ENCODE measurements at regions not wholly inside any gene's neighbourhood (a gene's known extent, or its start where the extent isn't known, plus 50 kb on each side); places are given as distances from the start of the nearest gene placed in this dataset.

DNA sequence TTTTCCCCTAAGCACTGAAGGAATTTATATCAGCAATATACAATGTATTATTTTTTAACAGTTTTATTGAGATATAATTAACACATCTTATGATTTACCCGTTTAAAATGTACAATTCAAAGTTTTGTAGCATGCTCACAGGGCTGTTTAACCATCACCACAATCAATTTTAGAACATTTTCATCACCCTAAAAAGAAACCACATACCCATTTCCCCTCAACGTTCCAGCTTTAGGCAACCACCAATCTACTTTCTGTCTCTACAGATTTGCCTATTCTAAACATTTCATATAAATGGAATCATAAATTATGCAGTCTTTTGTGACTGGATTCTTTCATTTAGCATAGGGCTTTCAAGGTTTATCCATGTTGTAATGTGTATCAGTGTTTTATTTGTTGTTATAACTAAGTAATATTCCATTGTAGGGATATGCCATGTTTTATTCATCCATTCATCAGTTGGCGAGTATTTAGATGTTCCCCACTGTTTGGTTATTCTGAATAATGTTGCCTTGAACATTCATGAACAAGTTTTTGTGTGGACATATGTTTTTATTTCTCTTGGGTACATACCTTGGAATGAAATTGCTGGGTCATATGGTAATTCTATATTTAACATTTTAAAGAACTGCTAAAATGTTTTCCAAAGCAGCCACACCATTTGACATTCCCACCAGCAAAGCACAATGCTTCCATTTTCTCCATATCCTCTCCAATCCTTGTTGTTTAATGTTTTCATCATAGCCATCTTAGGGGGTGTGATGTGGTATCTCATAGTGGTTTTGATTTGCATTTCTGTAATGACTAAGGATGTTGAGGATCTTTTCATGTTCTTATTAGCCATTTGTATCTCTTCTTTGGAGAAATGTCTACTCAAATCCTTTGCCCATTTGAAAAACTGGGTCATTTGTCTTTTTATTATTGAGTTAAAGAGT lies 188.5 kb downstream of the TM2D1 start:
- Histone ChIP-seq H3K36me3 (ENCODE audit: control insufficient read depth, insufficient read depth, low read length) (no peaks in the 10 kb centered on the region), H3K27me3 (replicated peaks; ENCODE audit: control insufficient read depth, insufficient read depth, low read length) (no peaks in the 10 kb centered on the region), H3K4me3 (replicated peaks; ENCODE audit: low read depth, low read length) (no peak overlapping the region)
- TF ChIP-seq CTCF (IDR thresholded peaks at IDR 0.05; ENCODE audit: insufficient read depth, low read length, poor library complexity, severe bottlenecking): no peak
- no peak for DNase-seq (ENCODE audit: extremely low read depth, insufficient read length)

DNA sequence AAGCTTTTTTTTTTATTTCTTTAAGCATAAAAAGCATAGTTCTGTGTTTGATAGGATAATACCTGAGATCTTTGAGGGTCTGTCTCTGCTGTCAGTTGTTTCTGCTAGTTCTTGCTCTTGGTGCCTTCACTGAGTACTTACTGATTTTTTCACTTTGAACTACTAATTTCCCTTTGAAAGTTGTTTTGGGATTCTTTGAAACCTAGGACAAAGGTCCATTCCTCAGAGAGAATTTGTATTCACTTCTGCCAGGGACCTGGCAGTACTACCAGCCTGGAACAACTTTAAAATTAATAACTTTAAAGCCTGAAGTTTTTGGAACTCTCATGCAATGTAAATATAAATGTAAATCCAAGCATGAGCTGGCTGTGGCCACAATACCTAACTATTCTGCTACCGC lies 190.1 kb downstream of the TM2D1 start:
- Histone ChIP-seq H3K27me3 (replicated peaks; ENCODE audit: control insufficient read depth, insufficient read depth, low read length) (no peaks in the 10 kb centered on the region), H3K36me3 (ENCODE audit: control insufficient read depth, insufficient read depth, low read length) (no peaks in the 10 kb centered on the region), H3K4me3 (replicated peaks; ENCODE audit: low read depth, low read length) (no peak overlapping the region)
- no peak for DNase-seq (ENCODE audit: extremely low read depth, insufficient read length)
- no peak for TF ChIP-seq CTCF (IDR thresholded peaks at IDR 0.05; ENCODE audit: insufficient read depth, low read length, poor library complexity, severe bottlenecking)

DNA sequence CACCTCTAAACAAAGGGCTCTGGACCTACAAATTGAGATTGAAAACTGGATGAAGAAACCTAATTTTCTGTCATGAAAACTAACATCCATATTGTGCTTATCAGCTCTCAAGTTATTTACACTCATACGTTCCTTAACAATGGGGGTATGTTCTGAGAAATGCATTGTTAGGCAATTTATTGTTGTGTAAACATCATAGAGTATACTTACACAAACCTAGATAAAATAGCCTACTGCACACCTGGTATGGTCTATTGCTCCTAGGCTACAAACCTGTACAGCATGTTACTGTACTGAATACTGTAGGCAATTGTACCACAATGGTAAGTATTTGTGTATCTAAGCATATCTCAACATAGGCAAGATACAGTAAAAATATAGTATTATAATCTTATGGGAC lies 191.4 kb downstream of the TM2D1 start:
- no peak for TF ChIP-seq CTCF (IDR thresholded peaks at IDR 0.05; ENCODE audit: insufficient read depth, low read length, poor library complexity, severe bottlenecking)
- no peak overlapping the region for H3K4me3 ChIP-seq (replicated peaks; ENCODE audit: low read depth, low read length)
- DNase-seq (ENCODE audit: extremely low read depth, insufficient read length): no peak
- no peaks in the 10 kb centered on the region for H3K36me3 ChIP-seq (ENCODE audit: control insufficient read depth, insufficient read depth, low read length)
- H3K27me3 ChIP-seq (replicated peaks; ENCODE audit: control insufficient read depth, insufficient read depth, low read length): no peaks in the 10 kb centered on the region

DNA sequence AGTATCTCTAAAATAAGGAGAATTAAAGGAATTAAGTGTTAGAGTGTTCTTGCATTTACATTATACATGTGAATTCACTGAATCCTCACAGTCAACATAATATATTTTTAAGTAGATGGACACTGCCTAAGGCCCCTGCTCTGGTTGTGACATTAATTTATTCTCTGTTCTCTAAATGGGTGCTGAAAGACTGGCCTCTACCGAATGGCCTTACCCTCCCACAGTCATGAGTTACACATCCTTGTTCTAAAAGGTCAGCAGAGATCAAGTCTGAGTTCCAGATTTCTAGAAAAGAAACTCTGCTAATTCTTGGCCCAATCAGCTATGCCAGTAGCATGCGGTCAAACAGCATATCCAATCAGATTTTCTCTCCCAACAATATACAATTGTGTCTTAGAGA lies 193.2 kb downstream of the TM2D1 start:
- Histone ChIP-seq H3K4me3 (replicated peaks; ENCODE audit: low read depth, low read length) (no peak overlapping the region), H3K27me3 (replicated peaks; ENCODE audit: control insufficient read depth, insufficient read depth, low read length) (no peaks in the 10 kb centered on the region), H3K36me3 (ENCODE audit: control insufficient read depth, insufficient read depth, low read length) (no peaks in the 10 kb centered on the region)
- no peak for DNase-seq (ENCODE audit: extremely low read depth, insufficient read length)
- no peak for TF ChIP-seq CTCF (IDR thresholded peaks at IDR 0.05; ENCODE audit: insufficient read depth, low read length, poor library complexity, severe bottlenecking)

DNA sequence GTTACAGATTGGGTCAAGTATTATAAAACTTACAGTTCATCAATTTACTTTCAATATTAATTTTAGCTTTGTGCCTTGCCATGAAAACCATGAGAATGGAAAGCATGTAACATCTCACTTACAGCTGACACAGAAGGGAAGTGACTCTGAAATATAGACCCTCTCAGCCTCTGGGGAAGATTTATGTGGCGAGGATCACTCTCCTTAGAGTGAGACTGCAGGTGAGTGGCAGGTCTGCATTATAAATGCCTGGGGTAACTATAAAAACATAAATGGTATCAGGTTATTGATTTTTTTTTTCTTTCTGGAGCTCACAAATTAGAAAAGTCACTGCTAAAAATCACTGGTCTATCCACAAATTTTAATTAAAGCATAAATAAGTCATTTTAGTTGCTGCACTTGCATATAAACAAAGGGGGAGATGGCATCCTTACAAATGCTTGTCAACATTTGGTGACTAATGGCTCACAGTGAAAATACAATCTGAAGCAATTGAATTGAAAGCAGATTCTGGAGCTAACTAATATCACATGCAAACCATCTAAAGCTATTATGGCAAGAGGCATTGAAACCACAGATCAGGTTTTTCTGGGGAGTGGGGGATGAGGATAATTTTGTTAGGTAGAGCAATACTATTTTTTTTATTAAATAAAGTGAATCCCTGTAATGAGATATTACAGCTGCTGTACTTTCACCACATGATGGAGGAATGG lies 200.9 kb downstream of the TM2D1 start:
- no peaks in the 10 kb centered on the region for H3K36me3 ChIP-seq (ENCODE audit: control insufficient read depth, insufficient read depth, low read length)
- H3K27me3 ChIP-seq (replicated peaks; ENCODE audit: control insufficient read depth, insufficient read depth, low read length): no peaks in the 10 kb centered on the region
- no peak overlapping the region for H3K4me3 ChIP-seq (replicated peaks; ENCODE audit: low read depth, low read length)
- DNase-seq (ENCODE audit: extremely low read depth, insufficient read length): no peak
- TF ChIP-seq CTCF (IDR thresholded peaks at IDR 0.05; ENCODE audit: insufficient read depth, low read length, poor library complexity, severe bottlenecking): no peak
